NCI-H146 (cell line): ENCODE measurements at regions not wholly inside any gene's neighbourhood (a gene's known extent, or its start where the extent isn't known, plus 50 kb on each side); places are given as distances from the start of the nearest gene placed in this dataset.
A peak's percentile ranks its signal among the peaks of the same experiment; 100 is the strongest.
"Not testable (repeated sequence)": the region's sequence is repeated elsewhere in the genome, so short reads cannot be mapped to it uniquely, and the experiment has no call there.

ENCODE experiments used
- DNase-seq: peaks from one replicate; lab custom pipeline; 2025; lab: John Stamatoyannopoulos, UW

- no peak for DNase-seq
Observed at GRCh38 chr2:123485056-123485455, 540.0 kb upstream of the CNTNAP5 start.

- no peak for DNase-seq
Observed at GRCh38 chr2:123493687-123494086, 531.4 kb upstream of the CNTNAP5 start.

GRCh38 chr2:123495241-123495640 is 529.8 kb upstream of the CNTNAP5 start:
- DNase-seq, result no peak

- DNase-seq, result no peak
Observed at GRCh38 chr2:123500346-123500745, 524.7 kb upstream of the CNTNAP5 start.

GRCh38 chr2:123500988-123501387 is 524.1 kb upstream of the CNTNAP5 start:
- no peak for DNase-seq

- no peak for DNase-seq
Observed at GRCh38 chr2:123502931-123503330, 522.2 kb upstream of the CNTNAP5 start.

- DNase-seq, result no peak
Observed at GRCh38 chr2:123512547-123512946, 512.5 kb upstream of the CNTNAP5 start.

GRCh38 chr2:123513351-123513750 is 511.7 kb upstream of the CNTNAP5 start:
- DNase-seq, result peak; percentile 13

- DNase-seq, result no peak
Observed at GRCh38 chr2:123514613-123515207, 510.4 kb upstream of the CNTNAP5 start.

GRCh38 chr2:123518367-123518766 is 506.7 kb upstream of the CNTNAP5 start:
- no peak for DNase-seq

- DNase-seq, result no peak
Observed at GRCh38 chr2:123521854-123522253, 503.2 kb upstream of the CNTNAP5 start.

- DNase-seq, result not testable (repeated sequence)
Observed at GRCh38 chr2:123522498-123522897, 502.6 kb upstream of the CNTNAP5 start.

GRCh38 chr2:123528996-123529707 is 495.9 kb upstream of the CNTNAP5 start:
- no peak for DNase-seq

- no peak for DNase-seq
Observed at GRCh38 chr2:123530004-123530403, 495.1 kb upstream of the CNTNAP5 start.

GRCh38 chr2:123532126-123532525 is 493.0 kb upstream of the CNTNAP5 start:
- DNase-seq, result no peak

GRCh38 chr2:123532994-123533393 is 492.1 kb upstream of the CNTNAP5 start:
- DNase-seq, result no peak

- DNase-seq, result no peak
Observed at GRCh38 chr2:123540291-123540690, 484.8 kb upstream of the CNTNAP5 start.

GRCh38 chr2:123546353-123546752 is 478.7 kb upstream of the CNTNAP5 start:
- no peak for DNase-seq

GRCh38 chr2:123563515-123563914 is 461.6 kb upstream of the CNTNAP5 start:
- no peak for DNase-seq

GRCh38 chr2:123566291-123566946 is 458.7 kb upstream of the CNTNAP5 start:
- DNase-seq, result no peak

GRCh38 chr2:123578016-123578415 is 447.1 kb upstream of the CNTNAP5 start:
- no peak for DNase-seq

- no peak for DNase-seq
Observed at GRCh38 chr2:123596621-123597020, 428.5 kb upstream of the CNTNAP5 start.

GRCh38 chr2:123597988-123598387 is 427.1 kb upstream of the CNTNAP5 start:
- DNase-seq, result no peak
